MM.1S (cell line): ENCODE measurements at regions not wholly inside any gene's neighbourhood (a gene's known extent, or its start where the extent isn't known, plus 50 kb on each side); places are given as distances from the start of the nearest gene placed in this dataset.

Experiments
- EZH2 ChIP-seq: fragments of 300-600 bp; sonication (generic); optimal IDR thresholded peaks from 2 replicates; pipeline ENCODE3; 2017; ENCODE audit warnings: low read depth, mild to moderate bottlenecking, antibody characterized with exemption, low read length, mixed read lengths
- EZH2phosphoT487 ChIP-seq: fragments of 300-600 bp; sonication (generic); IDR thresholded peaks from 2 replicates; pipeline ENCODE4 v1.6.1; 2018; ENCODE audit warnings: antibody characterized with exemption, low read length

GRCh38 chr9:36744678-36745077 is 172.0 kb downstream of the MELK start:
- TF ChIP-seq EZH2phosphoT487 (no peak), EZH2 (no peak)
